ENCODE measurements at regions not wholly inside any gene's neighbourhood (a gene's known extent, or its start where the extent isn't known, plus 50 kb on each side); places are given as distances from the start of the nearest gene placed in this dataset.

DNA sequence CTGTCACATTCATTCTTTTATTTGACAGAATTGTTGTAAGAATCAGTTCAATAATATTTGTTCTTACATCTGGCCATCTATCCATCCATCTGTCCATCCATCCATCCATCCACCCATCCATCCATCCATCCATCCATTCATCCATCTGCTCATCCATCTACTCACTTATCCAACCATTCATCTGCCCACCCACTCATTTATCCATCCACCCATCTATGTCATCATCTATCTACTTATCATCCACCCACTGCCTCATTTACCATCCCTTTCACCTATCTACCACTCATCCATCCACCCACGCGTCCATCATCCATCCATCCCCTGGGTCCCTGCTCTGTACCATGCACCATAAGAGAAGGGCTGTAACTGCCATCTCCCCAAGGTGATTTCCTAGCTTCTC is 134.1 kb downstream of the FOXD2 start:
- WGBS: 90% methylated on average over 2 of the region's 2 CpGs

GRCh38 chr1:47572731-47573430 is 135.0 kb downstream of the FOXD2 start:
- no peak overlapping the region for H3K27ac ChIP-seq
- DNase-seq (ENCODE audit: low spot score in 2 of 2): no peak
- 79% methylated on average over 13 of the region's 13 CpGs for WGBS
- H3K4me3 ChIP-seq: no peak overlapping the region
- TF ChIP-seq, protein P1, sequence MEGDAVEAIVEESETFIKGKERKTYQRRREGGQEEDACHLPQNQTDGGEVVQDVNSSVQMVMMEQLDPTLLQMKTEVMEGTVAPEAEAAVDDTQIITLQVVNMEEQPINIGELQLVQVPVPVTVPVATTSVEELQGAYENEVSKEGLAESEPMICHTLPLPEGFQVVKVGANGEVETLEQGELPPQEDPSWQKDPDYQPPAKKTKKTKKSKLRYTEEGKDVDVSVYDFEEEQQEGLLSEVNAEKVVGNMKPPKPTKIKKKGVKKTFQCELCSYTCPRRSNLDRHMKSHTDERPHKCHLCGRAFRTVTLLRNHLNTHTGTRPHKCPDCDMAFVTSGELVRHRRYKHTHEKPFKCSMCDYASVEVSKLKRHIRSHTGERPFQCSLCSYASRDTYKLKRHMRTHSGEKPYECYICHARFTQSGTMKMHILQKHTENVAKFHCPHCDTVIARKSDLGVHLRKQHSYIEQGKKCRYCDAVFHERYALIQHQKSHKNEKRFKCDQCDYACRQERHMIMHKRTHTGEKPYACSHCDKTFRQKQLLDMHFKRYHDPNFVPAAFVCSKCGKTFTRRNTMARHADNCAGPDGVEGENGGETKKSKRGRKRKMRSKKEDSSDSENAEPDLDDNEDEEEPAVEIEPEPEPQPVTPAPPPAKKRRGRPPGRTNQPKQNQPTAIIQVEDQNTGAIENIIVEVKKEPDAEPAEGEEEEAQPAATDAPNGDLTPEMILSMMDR (IDR thresholded peaks at IDR 0.05): no peak
- TF ChIP-seq POLR2A (IDR thresholded peaks at IDR 0.05): no peak
- TF ChIP-seq POLR2AphosphoS5 (IDR thresholded peaks at IDR 0.05): no peak
- TF ChIP-seq EP300 (IDR thresholded peaks at IDR 0.05): no peak
- no peaks in the 10 kb centered on the region for H3K9me3 ChIP-seq
- peaks cover 18% of the 10 kb centered on the region for H3K4me1 ChIP-seq
- H3K27me3 ChIP-seq: peaks cover 13% of the 10 kb centered on the region
- no peaks in the 10 kb centered on the region for H3K36me3 ChIP-seq

More for the DNA sequence above, 134.1 kb downstream of the FOXD2 start:
- peaks cover 13% of the 10 kb centered on the region for H3K27me3 ChIP-seq
- no peak overlapping the region for H3K4me3 ChIP-seq
- no peak for DNase-seq (ENCODE audit: low spot score in 2 of 2)
- no peak overlapping the region for H3K27ac ChIP-seq
- TF ChIP-seq POLR2A (IDR thresholded peaks at IDR 0.05): no peak
- TF ChIP-seq POLR2AphosphoS5 (IDR thresholded peaks at IDR 0.05): no peak
- TF ChIP-seq EP300 (IDR thresholded peaks at IDR 0.05): no peak
- TF ChIP-seq, protein P1 (IDR thresholded peaks at IDR 0.05): no peak
- no peaks in the 10 kb centered on the region for H3K36me3 ChIP-seq
- H3K9me3 ChIP-seq: no peaks in the 10 kb centered on the region
- H3K4me1 ChIP-seq: peaks cover 16% of the 10 kb centered on the region

DNA sequence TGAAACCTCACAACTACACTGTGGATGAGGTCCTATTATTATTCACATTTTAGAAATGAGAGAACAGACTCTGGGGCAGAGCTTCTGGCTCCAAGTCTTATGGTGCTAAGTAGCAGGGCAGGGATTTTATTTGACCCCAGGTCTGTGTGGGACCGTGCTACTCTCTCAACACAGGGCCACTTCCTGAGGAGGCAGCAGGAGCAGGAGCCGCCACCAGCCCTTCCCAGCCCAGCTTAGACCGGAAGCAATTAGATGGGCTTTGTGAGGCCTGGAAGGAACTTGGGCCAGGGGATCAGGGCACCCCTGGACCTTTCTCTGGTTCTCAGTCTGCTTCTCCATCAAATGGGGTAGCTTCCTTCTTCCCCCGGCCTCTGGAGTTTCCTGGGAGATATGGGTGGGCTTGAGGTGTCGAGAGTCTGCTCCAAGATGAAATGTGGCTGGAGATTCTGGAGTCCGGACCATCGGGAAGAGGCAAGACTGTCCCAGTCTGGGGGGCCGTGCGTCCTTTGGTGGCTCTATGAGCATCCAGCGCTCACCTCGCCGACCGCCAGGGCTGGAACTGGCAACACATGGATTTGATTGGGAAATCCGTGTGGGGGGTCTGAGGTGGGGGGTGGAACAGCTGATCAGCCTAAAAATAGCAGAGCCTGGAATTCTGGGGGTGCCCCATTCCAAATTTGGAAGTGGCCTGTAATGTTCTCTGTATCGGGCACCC is 136.8 kb downstream of the FOXD2 start:
- H3K27ac ChIP-seq: no peak overlapping the region
- H3K9me3 ChIP-seq: no peaks in the 10 kb centered on the region
- H3K4me3 ChIP-seq: no peak overlapping the region
- DNase-seq (ENCODE audit: low spot score in 2 of 2): no peak
- 89% methylated on average over 15 of the region's 15 CpGs for WGBS
- peaks cover 25% of the 10 kb centered on the region for H3K4me1 ChIP-seq
- TF ChIP-seq POLR2AphosphoS5 (IDR thresholded peaks at IDR 0.05) (no peak), EP300 (IDR thresholded peaks at IDR 0.05) (no peak), POLR2A (IDR thresholded peaks at IDR 0.05) (no peak)
- TF ChIP-seq, protein P1 (IDR thresholded peaks at IDR 0.05): no peak
- no peaks in the 10 kb centered on the region for H3K36me3 ChIP-seq
- peaks cover 16% of the 10 kb centered on the region for H3K27me3 ChIP-seq

DNA sequence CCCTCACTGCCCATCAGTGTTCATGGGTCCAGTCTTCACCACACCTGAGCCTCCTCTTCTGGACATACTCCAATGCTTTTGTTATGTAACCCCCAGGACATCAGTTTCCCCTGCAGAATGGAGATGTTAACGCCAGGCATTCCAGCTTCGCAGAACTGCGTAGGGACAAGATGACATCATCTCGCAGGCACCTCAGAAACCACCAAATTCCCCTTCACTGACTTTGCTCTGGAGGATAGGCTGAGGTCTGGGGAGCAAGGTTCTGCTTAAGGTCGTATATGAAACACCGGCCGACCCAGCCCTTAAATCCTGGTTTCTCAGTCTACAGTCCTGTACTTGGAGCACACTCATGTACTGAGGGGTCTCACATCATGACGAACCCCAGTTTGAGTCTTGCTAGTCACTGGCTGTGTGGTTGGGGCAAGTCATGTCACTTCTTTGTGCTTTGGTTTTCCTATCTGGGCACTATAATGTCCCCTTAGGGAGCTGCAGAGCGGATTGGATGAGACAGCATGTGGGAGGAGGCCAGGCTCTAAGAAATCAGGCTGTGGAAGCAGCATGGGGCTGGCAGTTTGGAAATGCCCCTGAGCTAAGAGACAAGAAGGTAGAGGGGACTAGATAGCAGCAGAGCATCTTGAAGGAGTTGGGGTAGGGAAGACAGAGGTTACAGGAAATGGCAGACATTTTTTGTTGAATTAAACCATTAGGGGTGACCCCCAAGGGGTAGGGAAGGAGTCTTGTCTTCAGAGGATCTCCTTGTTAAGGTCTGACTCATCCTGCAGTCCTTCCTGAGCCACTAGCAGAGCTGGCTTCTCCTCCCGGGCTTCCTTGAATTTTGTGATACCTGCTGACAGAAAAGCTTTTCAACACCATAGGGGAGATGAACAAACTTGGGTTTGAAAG is 138.3 kb downstream of the FOXD2 start:
- no peaks in the 10 kb centered on the region for H3K36me3 ChIP-seq
- H3K4me1 ChIP-seq: peaks cover 16% of the 10 kb centered on the region
- peak in 1 of 2 donors; percentile 8 for DNase-seq (ENCODE audit: low spot score in 2 of 2)
- no peak for TF ChIP-seq POLR2AphosphoS5 (IDR thresholded peaks at IDR 0.05)
- TF ChIP-seq, protein P1 (IDR thresholded peaks at IDR 0.05): no peak
- no peak for TF ChIP-seq EP300 (IDR thresholded peaks at IDR 0.05)
- TF ChIP-seq POLR2A (IDR thresholded peaks at IDR 0.05): no peak
- no peaks in the 10 kb centered on the region for H3K9me3 ChIP-seq
- peaks cover 9% of the 10 kb centered on the region for H3K27me3 ChIP-seq
- WGBS: 79% methylated on average over 10 of the region's 10 CpGs
- H3K27ac ChIP-seq: no peak overlapping the region
- H3K4me3 ChIP-seq: no peak overlapping the region

Data from suprapubic skin (tissue), 4 donors.